ENCODE measurements at regions not wholly inside any gene's neighbourhood (a gene's known extent, or its start where the extent isn't known, plus 50 kb on each side); places are given as distances from the start of the nearest gene placed in this dataset.
"Not testable (repeated sequence)": the region's sequence is repeated elsewhere in the genome, so short reads cannot be mapped to it uniquely, and the experiment has no call there.

- no peak for DNase-seq
Observed at GRCh38 chr13:69050696-69051095, 1056.9 kb upstream of the ATXN8OS start.

- no peak for DNase-seq
Observed at GRCh38 chr13:69044629-69045028, 1063.0 kb upstream of the ATXN8OS start.

- DNase-seq: no peak
Observed at GRCh38 chr13:69040898-69041297, 1066.7 kb upstream of the ATXN8OS start.

- DNase-seq: no peak
Observed at GRCh38 chr13:69035771-69036170, 1071.9 kb upstream of the ATXN8OS start.

GRCh38 chr13:69028936-69029335 lies 1078.7 kb upstream of the ATXN8OS start:
- no peak for DNase-seq

GRCh38 chr13:69020120-69020519 lies 1087.5 kb upstream of the ATXN8OS start:
- DNase-seq: no peak

- not testable (repeated sequence) for DNase-seq
Observed at GRCh38 chr13:69018173-69018572, 1089.5 kb upstream of the ATXN8OS start.

GRCh38 chr13:69010789-69011188 lies 1096.8 kb upstream of the ATXN8OS start:
- DNase-seq: no peak

- no peak for DNase-seq
Observed at GRCh38 chr13:69008499-69008898, 1099.1 kb upstream of the ATXN8OS start.

- DNase-seq: no peak
Observed at GRCh38 chr13:68998056-68998455, 1109.6 kb upstream of the ATXN8OS start.

- no peak for DNase-seq
Observed at GRCh38 chr13:68996668-68997025, 1111.0 kb upstream of the ATXN8OS start.

- DNase-seq: no peak
Observed at GRCh38 chr13:68995972-68996667, 1111.5 kb upstream of the ATXN8OS start.

GRCh38 chr13:68993154-68993553 lies 1114.5 kb upstream of the ATXN8OS start:
- no peak for DNase-seq

GRCh38 chr13:68988176-68988575 lies 1119.5 kb upstream of the ATXN8OS start:
- no peak for DNase-seq

GRCh38 chr13:68987585-68987984 lies 1120.0 kb upstream of the ATXN8OS start:
- no peak for DNase-seq

- peak in 1 of 2 experiments; percentile 12 for DNase-seq
Observed at GRCh38 chr13:68984688-68985319, 1122.8 kb upstream of the ATXN8OS start.

- DNase-seq: no peak
Observed at GRCh38 chr13:68982961-68983619, 1124.5 kb upstream of the ATXN8OS start.

- DNase-seq: no peak
Observed at GRCh38 chr13:68976287-68976686, 1131.3 kb upstream of the ATXN8OS start.

GRCh38 chr13:68970532-68970931 lies 1137.1 kb upstream of the ATXN8OS start:
- DNase-seq: no peak

- DNase-seq: no peak
Observed at GRCh38 chr13:68948586-68948985, 1159.0 kb upstream of the ATXN8OS start.

GRCh38 chr13:68944272-68944671 lies 1163.4 kb upstream of the ATXN8OS start:
- no peak for DNase-seq

GRCh38 chr13:68940049-68940448 lies 1167.6 kb upstream of the ATXN8OS start:
- no peak for DNase-seq

- DNase-seq: no peak
Observed at GRCh38 chr13:68938639-68939038, 1169.0 kb upstream of the ATXN8OS start.

- DNase-seq: no peak
Observed at GRCh38 chr13:68929075-68929745, 1178.4 kb upstream of the ATXN8OS start.
